GM18907 (cell line): ENCODE measurements at regions not wholly inside any gene's neighbourhood (a gene's known extent, or its start where the extent isn't known, plus 50 kb on each side); places are given as distances from the start of the nearest gene placed in this dataset.
A peak's percentile ranks its signal among the peaks of the same experiment; 100 is the strongest.
"Not testable (repeated sequence)": the region's sequence is repeated elsewhere in the genome, so short reads cannot be mapped to it uniquely, and the experiment has no call there.

Source experiments
- ATAC-seq: cut with Tn5 transposase; IDR thresholded peaks from one replicate; pipeline ENCODE4 v1.9.1; 2021; ENCODE audit warnings: mild to moderate bottlenecking, moderate library complexity; ENCODE audit not compliant: unreplicated experiment

- no peak for ATAC-seq
Measured at GRCh38 chr5:87034557-87034956, 233.1 kb upstream of the RASA1 start.

GRCh38 chr5:87042554-87042953, 225.1 kb upstream of the RASA1 start:
- ATAC-seq = no peak

- ATAC-seq = no peak
Measured at GRCh38 chr5:87048156-87048555, 219.5 kb upstream of the RASA1 start.

- not testable (repeated sequence) for ATAC-seq
Measured at GRCh38 chr5:87049012-87049411, 218.7 kb upstream of the RASA1 start.

- no peak for ATAC-seq
Measured at GRCh38 chr5:87051502-87052113, 216.1 kb upstream of the RASA1 start.

- ATAC-seq = no peak
Measured at GRCh38 chr5:87053146-87053545, 214.5 kb upstream of the RASA1 start.

GRCh38 chr5:87054821-87055220, 212.9 kb upstream of the RASA1 start:
- no peak for ATAC-seq

GRCh38 chr5:87061046-87061445, 206.6 kb upstream of the RASA1 start:
- ATAC-seq = no peak

- no peak for ATAC-seq
Measured at GRCh38 chr5:87069311-87069710, 198.4 kb upstream of the RASA1 start.

GRCh38 chr5:87069974-87070608, 197.6 kb upstream of the RASA1 start:
- ATAC-seq = no peak

- ATAC-seq = no peak
Measured at GRCh38 chr5:87074072-87074471, 193.6 kb upstream of the RASA1 start.

GRCh38 chr5:87074934-87075541, 192.6 kb upstream of the RASA1 start:
- ATAC-seq = peak; percentile 98

- no peak for ATAC-seq
Measured at GRCh38 chr5:87076411-87076810, 191.3 kb upstream of the RASA1 start.

GRCh38 chr5:87076931-87077330, 190.8 kb upstream of the RASA1 start:
- ATAC-seq = no peak

GRCh38 chr5:87079219-87079618, 188.5 kb upstream of the RASA1 start:
- ATAC-seq = no peak

GRCh38 chr5:87081016-87081415, 186.7 kb upstream of the RASA1 start:
- no peak for ATAC-seq

- peak; percentile 95 for ATAC-seq
Measured at GRCh38 chr5:87081511-87082372, 185.9 kb upstream of the RASA1 start.

GRCh38 chr5:87094347-87094746, 173.3 kb upstream of the RASA1 start:
- ATAC-seq = no peak

- ATAC-seq = no peak
Measured at GRCh38 chr5:87094833-87095232, 172.8 kb upstream of the RASA1 start.

GRCh38 chr5:87095787-87096186, 171.9 kb upstream of the RASA1 start:
- ATAC-seq = no peak

- no peak for ATAC-seq
Measured at GRCh38 chr5:87097664-87098063, 170.0 kb upstream of the RASA1 start.
